ENCODE measurements at regions not wholly inside any gene's neighbourhood (a gene's known extent, or its start where the extent isn't known, plus 50 kb on each side); places are given as distances from the start of the nearest gene placed in this dataset.
"Not testable (repeated sequence)": the region's sequence is repeated elsewhere in the genome, so short reads cannot be mapped to it uniquely, and the experiment has no call there.

DNA sequence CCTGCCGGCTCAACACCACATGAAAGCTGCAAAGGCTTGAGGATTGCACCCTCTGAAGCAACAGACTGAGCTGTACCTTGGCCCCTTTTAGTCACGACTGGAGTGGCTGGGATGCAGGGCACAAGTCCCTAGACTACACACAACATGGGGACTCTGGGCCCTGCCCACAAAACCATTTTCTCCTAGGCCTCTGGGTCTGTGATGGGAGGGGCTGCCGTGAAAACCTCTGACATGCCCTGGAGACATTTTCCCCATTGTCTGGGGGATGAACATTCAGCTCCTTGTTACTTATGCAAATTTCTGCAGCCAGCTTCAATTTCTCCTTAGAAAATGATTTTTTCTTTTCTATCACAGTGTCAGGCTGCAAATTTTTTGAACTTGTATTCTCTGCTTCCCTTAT is 123.5 kb upstream of the SMARCAD1 start:
- Histone ChIP-seq H3K36me3 (ENCODE audit: control insufficient read depth, insufficient read depth, low read length) (no peaks in the 10 kb centered on the region), H3K4me1 (ENCODE audit: control insufficient read depth, insufficient read depth, low read length, poor library complexity, severe bottlenecking) (no peaks in the 10 kb centered on the region), H3K4me3 (ENCODE audit: extremely low read depth, insufficient read depth, low read length, poor library complexity, severe bottlenecking) (no peak overlapping the region), H3K27ac (ENCODE audit: low read depth, low read length, severe bottlenecking) (no peak overlapping the region), H3K9me3 (ENCODE audit: control insufficient read depth, low read length) (peaks cover 15% of the 10 kb centered on the region)
- 45 to 88% methylated on average over 1 to 3 of the region's 3 CpGs for WGBS, 2 experiments (ENCODE audit: insufficient coverage in 2 of 2)

DNA sequence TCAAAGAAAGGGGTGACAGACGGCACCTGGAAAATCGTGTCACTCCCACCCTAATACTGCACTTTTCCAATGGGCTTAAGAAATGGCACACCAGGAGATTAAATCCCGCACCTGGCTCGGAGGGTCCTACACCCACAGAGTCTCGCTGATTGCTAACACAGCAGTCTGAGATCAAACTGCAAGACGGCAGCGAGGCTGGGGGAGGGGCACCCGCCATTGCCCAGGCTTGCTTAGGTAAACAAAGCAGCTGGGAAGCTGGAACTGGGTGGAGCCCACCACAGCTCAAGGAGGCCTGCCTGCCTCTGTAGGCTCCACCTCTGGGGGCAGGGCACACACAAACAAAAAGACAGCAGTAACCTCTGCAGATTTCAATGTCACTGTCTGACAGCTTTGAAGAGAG is 108.5 kb upstream of the SMARCAD1 start:
- 67% methylated on average over 2 of the region's 8 CpGs; no CpG with 5 or more reads in 1 of the 2 experiments for WGBS, 2 experiments (ENCODE audit: insufficient coverage in 2 of 2)
- H3K9me3 ChIP-seq (ENCODE audit: control insufficient read depth, low read length); H3K27ac ChIP-seq (ENCODE audit: low read depth, low read length, severe bottlenecking); H3K4me1 ChIP-seq (ENCODE audit: control insufficient read depth, insufficient read depth, low read length, poor library complexity, severe bottlenecking); H3K36me3 ChIP-seq (ENCODE audit: control insufficient read depth, insufficient read depth, low read length); H3K4me3 ChIP-seq (ENCODE audit: extremely low read depth, insufficient read depth, low read length, poor library complexity, severe bottlenecking): not testable (repeated sequence)

DNA sequence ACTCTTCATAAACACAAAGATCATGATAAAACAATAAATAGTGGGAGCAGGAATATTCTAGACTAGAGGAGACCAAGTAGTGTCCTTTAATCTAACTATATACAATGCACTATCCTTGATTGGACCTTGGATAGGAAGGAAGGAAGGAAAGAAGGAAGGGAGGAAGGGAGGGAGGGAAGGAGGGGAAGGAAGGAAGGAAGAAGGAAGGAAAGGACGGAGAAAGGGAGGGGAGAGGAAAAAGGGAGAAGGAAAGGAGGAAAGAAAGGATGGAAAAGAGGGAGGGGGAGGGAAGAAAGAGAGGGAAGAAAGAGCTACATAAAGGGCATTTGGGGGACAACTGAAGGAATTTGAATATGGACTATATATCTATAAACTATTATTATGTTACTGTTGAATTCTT is 95.0 kb upstream of the SMARCAD1 start:
- Histone ChIP-seq H3K4me3 (ENCODE audit: extremely low read depth, insufficient read depth, low read length, poor library complexity, severe bottlenecking) (no peak overlapping the region), H3K27ac (ENCODE audit: low read depth, low read length, severe bottlenecking) (no peak overlapping the region), H3K9me3 (ENCODE audit: control insufficient read depth, low read length) (no peaks in the 10 kb centered on the region), H3K4me1 (ENCODE audit: control insufficient read depth, insufficient read depth, low read length, poor library complexity, severe bottlenecking) (no peaks in the 10 kb centered on the region), H3K36me3 (ENCODE audit: control insufficient read depth, insufficient read depth, low read length) (no peaks in the 10 kb centered on the region)
- 80 to 88% methylated on average over 1 of the region's 1 CpG for WGBS, 2 experiments (ENCODE audit: insufficient coverage in 2 of 2)

DNA sequence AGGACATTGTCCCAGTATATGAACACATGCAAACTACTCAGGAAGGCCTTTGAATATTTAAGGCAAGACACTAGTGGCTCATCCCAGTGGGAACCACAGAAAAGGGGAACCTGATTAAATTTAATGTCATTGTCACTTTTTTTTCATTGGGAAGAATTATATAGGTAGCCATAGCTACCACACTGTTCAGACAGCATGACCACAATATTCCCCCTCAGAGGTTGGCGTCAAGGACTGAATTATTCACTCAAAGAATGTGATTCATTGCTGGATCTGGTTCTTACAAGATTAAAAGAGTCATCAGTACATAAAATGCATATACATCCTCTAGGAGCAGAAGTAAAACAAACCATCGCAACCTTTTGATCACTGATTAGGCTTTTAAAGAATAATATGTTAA is 92.0 kb upstream of the SMARCAD1 start:
- Histone ChIP-seq H3K27ac (ENCODE audit: low read depth, low read length, severe bottlenecking) (no peak overlapping the region), H3K9me3 (ENCODE audit: control insufficient read depth, low read length) (no peaks in the 10 kb centered on the region), H3K36me3 (ENCODE audit: control insufficient read depth, insufficient read depth, low read length) (no peaks in the 10 kb centered on the region), H3K4me3 (ENCODE audit: extremely low read depth, insufficient read depth, low read length, poor library complexity, severe bottlenecking) (no peak overlapping the region), H3K4me1 (ENCODE audit: control insufficient read depth, insufficient read depth, low read length, poor library complexity, severe bottlenecking) (no peaks in the 10 kb centered on the region)
- WGBS, 2 experiments (ENCODE audit: insufficient coverage in 2 of 2) = no CpG with 5 or more reads among the region's 2 CpGs

DNA sequence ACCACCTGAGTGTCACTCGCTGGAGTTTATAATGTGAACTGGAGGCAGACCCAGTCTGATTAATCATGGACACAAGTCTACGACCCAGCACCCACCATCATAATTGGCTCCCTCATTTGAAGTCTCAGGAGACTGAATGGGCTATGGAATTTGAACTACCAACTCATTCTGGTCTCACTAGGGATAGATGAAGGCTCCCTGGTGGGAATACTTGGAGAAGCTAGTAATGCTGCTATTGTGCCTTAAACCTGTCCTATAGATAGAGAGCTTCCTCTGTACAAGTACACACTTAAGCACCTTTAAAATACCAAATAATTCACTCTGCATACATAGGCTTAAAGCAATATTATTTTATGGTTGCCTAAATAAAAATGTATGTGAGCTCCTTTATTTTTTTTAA is 90.8 kb upstream of the SMARCAD1 start:
- Histone ChIP-seq H3K4me1 (ENCODE audit: control insufficient read depth, insufficient read depth, low read length, poor library complexity, severe bottlenecking) (no peaks in the 10 kb centered on the region), H3K27ac (ENCODE audit: low read depth, low read length, severe bottlenecking) (no peak overlapping the region), H3K9me3 (ENCODE audit: control insufficient read depth, low read length) (no peaks in the 10 kb centered on the region), H3K4me3 (ENCODE audit: extremely low read depth, insufficient read depth, low read length, poor library complexity, severe bottlenecking) (no peak overlapping the region), H3K36me3 (ENCODE audit: control insufficient read depth, insufficient read depth, low read length) (no peaks in the 10 kb centered on the region)
- no CpG with 5 or more reads among the region's 2 CpGs for WGBS, 2 experiments (ENCODE audit: insufficient coverage in 2 of 2)

DNA sequence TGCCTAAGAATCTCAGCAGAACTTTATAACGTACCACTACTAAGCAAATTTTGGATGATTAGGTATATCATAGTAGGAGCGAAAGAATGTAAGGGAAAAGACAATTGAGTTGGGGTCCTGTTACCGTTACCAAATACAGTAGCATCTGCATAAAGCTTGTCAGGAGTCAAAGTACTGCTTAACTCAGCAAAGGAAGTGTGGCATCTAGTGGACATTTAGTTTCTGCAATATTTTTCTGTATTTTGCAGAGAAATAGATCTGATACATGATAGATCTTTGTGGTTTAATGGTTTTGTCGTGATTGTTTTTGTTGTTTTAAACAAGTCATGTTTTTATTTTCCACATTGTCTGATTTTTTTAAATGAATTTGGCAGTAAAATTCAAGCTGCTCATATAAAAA is 81.0 kb upstream of the SMARCAD1 start:
- Histone ChIP-seq H3K4me3 (ENCODE audit: extremely low read depth, insufficient read depth, low read length, poor library complexity, severe bottlenecking) (no peak overlapping the region), H3K27ac (ENCODE audit: low read depth, low read length, severe bottlenecking) (no peak overlapping the region), H3K9me3 (ENCODE audit: control insufficient read depth, low read length) (no peaks in the 10 kb centered on the region), H3K36me3 (ENCODE audit: control insufficient read depth, insufficient read depth, low read length) (no peaks in the 10 kb centered on the region), H3K4me1 (ENCODE audit: control insufficient read depth, insufficient read depth, low read length, poor library complexity, severe bottlenecking) (no peaks in the 10 kb centered on the region)
- 39 to 42% methylated on average over 2 of the region's 4 CpGs for WGBS, 2 experiments (ENCODE audit: insufficient coverage in 2 of 2)

DNA sequence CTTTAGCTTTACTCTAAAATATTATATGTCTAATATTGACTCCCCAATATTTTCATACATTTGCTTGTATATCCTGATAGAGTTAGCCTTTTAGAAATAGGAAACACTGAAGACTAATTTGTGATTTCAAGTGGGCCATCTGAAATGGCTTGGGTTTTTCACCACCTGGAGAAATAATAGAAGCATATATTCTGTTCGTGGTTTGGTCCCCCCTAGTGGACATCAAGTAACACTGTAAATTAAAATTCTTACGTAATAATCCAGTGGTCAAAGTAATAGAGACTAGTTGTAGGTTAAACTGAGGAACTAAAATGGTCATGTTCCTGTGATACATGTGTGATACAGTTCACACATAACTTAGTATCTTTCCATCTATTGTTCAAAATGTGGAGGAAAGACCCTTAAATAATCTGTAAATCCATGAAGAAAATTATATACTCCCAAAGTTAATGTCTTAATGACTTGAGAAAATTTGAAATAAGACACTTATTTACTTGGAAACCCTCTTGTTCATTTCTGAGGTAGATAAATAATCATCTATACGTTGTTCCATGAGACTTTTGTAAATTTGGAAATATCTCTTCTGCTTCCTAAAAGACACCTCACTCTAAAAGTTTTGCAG is 79.8 kb upstream of the SMARCAD1 start:
- Histone ChIP-seq H3K9me3 (ENCODE audit: control insufficient read depth, low read length) (no peaks in the 10 kb centered on the region), H3K4me3 (ENCODE audit: extremely low read depth, insufficient read depth, low read length, poor library complexity, severe bottlenecking) (no peak overlapping the region), H3K4me1 (ENCODE audit: control insufficient read depth, insufficient read depth, low read length, poor library complexity, severe bottlenecking) (no peaks in the 10 kb centered on the region), H3K27ac (ENCODE audit: low read depth, low read length, severe bottlenecking) (no peak overlapping the region), H3K36me3 (ENCODE audit: control insufficient read depth, insufficient read depth, low read length) (no peaks in the 10 kb centered on the region)
- WGBS, 2 experiments (ENCODE audit: insufficient coverage in 2 of 2) = no CpG with 5 or more reads among the region's 3 CpGs

DNA sequence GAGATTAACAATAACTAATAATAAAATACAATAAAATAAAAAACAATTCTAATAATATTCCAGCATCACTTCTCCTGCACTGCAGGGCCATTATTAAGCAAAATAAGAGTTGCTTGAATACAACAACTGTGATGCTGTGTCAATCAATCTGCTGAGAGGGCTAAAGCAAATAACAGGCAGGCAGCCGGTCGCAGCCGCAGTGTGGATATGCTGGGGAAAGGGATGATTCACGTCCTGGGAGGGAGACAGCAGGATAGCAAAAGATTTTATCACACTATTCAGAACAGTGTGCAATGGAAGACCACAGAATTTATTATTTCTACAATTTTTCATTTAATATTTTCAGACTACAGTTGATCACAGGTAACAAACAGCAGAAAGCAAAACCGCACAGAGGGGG is 76.5 kb upstream of the SMARCAD1 start:
- Histone ChIP-seq H3K36me3 (ENCODE audit: control insufficient read depth, insufficient read depth, low read length) (no peaks in the 10 kb centered on the region), H3K27ac (ENCODE audit: low read depth, low read length, severe bottlenecking) (no peak overlapping the region), H3K4me3 (ENCODE audit: extremely low read depth, insufficient read depth, low read length, poor library complexity, severe bottlenecking) (no peak overlapping the region), H3K4me1 (ENCODE audit: control insufficient read depth, insufficient read depth, low read length, poor library complexity, severe bottlenecking) (no peaks in the 10 kb centered on the region), H3K9me3 (ENCODE audit: control insufficient read depth, low read length) (no peaks in the 10 kb centered on the region)
- no CpG with 5 or more reads among the region's 5 CpGs for WGBS, 2 experiments (ENCODE audit: insufficient coverage in 2 of 2)

DNA sequence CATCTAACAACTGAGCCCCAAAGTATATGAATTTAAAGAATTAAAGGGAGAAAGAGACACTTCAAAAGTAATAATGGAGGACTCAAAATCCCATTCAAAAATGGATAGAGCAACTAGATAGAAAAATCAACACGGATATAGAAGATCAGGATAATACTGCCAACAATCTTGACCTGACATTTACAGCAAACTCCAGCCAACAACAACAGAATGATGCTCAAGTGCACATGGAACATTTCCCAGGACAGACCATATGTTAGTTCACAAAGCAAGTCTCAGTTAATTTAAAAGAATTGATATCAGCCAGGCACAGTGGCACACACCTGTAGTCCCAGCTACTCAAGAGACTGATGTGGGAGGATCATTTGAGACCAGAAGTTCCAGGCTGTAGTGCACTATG is 72.0 kb upstream of the SMARCAD1 start:
- Histone ChIP-seq H3K4me3 (ENCODE audit: extremely low read depth, insufficient read depth, low read length, poor library complexity, severe bottlenecking) (no peak overlapping the region), H3K9me3 (ENCODE audit: control insufficient read depth, low read length) (no peaks in the 10 kb centered on the region), H3K4me1 (ENCODE audit: control insufficient read depth, insufficient read depth, low read length, poor library complexity, severe bottlenecking) (no peaks in the 10 kb centered on the region), H3K36me3 (ENCODE audit: control insufficient read depth, insufficient read depth, low read length) (no peaks in the 10 kb centered on the region), H3K27ac (ENCODE audit: low read depth, low read length, severe bottlenecking) (no peak overlapping the region)
- WGBS, 2 experiments (ENCODE audit: insufficient coverage in 2 of 2) = 57% methylated on average over 1 of the region's 1 CpG; no CpG with 5 or more reads in 1 of the 2 experiments

DNA sequence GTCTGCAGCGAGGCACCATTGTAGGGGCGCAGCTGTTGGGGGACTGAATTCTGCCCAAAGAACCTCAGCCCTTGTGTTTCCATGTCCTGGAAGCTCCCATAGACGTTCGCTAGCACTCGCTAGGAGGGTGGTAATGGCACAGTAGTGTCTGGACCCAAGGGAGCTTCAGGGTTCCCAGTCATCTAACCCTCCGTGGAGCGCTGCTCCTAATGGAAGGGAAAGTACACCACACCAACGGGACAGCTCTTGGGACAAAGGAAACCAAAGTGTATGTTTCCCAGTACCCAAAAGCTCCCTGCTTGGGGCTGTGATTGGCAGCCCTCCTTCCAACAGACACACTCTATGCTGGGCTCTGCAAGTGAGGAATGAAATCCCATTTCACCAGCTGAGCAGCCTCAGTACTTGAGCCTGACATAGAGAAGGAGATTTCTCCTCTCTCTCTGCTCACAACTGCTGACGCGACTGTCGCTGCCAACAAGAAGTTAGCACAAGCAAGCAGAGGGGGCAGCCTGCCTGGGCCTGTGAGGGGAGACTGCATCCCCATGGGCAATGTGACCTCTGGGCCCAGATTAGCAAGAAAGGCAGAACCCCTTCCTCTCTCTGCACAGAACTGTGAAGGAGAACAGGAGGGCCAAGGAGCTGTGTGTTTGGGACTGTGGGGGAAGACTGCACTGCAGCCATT is 67.6 kb upstream of the SMARCAD1 start:
- no peaks in the 10 kb centered on the region for H3K4me1 ChIP-seq (ENCODE audit: control insufficient read depth, insufficient read depth, low read length, poor library complexity, severe bottlenecking)
- no peak overlapping the region for H3K27ac ChIP-seq (ENCODE audit: low read depth, low read length, severe bottlenecking)
- WGBS, 2 experiments (ENCODE audit: insufficient coverage in 2 of 2) = 92 to 93% methylated on average over 8 to 11 of the region's 11 CpGs
- no peaks in the 10 kb centered on the region for H3K36me3 ChIP-seq (ENCODE audit: control insufficient read depth, insufficient read depth, low read length)
- H3K9me3 ChIP-seq (ENCODE audit: control insufficient read depth, low read length) = no peaks in the 10 kb centered on the region
- no peak overlapping the region for H3K4me3 ChIP-seq (ENCODE audit: extremely low read depth, insufficient read depth, low read length, poor library complexity, severe bottlenecking)

DNA sequence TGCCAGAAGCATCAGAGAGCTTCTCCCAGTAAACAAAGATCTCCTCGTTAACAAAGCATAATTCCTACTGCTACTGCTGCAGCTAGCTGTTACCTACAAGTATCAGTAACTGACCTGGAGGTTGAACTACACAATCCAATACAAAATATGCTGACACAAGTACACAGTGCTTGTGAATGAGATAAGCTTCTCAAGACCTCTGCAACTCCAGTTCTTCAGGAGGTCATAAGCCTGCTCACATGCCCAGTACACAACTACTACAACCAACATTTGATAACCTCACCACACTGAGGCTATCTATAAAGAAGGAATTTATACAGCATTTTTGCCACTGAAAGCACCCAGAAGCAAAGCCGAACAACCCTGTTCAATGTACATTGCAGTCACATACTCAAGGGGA is 66.7 kb upstream of the SMARCAD1 start:
- Histone ChIP-seq H3K9me3 (ENCODE audit: control insufficient read depth, low read length) (no peaks in the 10 kb centered on the region), H3K36me3 (ENCODE audit: control insufficient read depth, insufficient read depth, low read length) (no peaks in the 10 kb centered on the region)
- whole genome bisulfite sequencing, 2 experiments (ENCODE audit: insufficient coverage in 2 of 2) = 69 to 80% methylated on average over 1 of the region's 2 CpGs

More for the DNA sequence above, 66.7 kb upstream of the SMARCAD1 start:
- H3K27ac ChIP-seq (ENCODE audit: low read depth, low read length, severe bottlenecking) = no peak overlapping the region
- no peak overlapping the region for H3K4me3 ChIP-seq (ENCODE audit: extremely low read depth, insufficient read depth, low read length, poor library complexity, severe bottlenecking)
- H3K4me1 ChIP-seq (ENCODE audit: control insufficient read depth, insufficient read depth, low read length, poor library complexity, severe bottlenecking) = no peaks in the 10 kb centered on the region

All from mesodermal cell (in vitro differentiated cells).